Activated CD4-positive, CD25-positive, alpha-beta regulatory T cell (primary cell): ENCODE measurements at regions not wholly inside any gene's neighbourhood (a gene's known extent, or its start where the extent isn't known, plus 50 kb on each side); places are given as distances from the start of the nearest gene placed in this dataset.

ENCODE experiments used
- DNase-seq, 4 experiments: peaks; one replicate each; lab custom pipeline; 2025; lab: John Stamatoyannopoulos, UW

DNA sequence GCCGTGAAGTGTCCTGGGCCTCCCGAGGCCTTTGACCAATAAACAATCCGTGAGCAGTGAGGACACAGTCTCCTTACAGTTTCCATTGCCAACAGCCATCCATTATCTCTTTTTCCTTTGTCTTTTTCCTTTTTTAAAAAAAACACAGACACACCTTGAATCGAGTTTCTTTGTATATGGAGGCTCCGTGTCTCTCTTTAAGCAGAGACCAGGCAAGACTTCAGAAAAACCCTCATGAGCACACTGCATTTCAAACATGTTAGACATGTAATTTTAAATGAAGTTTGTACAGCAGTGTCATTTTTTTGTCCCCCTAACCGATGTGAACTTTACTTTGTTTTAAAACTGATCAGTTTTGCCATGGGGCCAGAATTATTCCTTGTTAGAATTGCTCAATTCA, 111.1 kb downstream of the SPTSSA start:
- DNase-seq = no peak

DNA sequence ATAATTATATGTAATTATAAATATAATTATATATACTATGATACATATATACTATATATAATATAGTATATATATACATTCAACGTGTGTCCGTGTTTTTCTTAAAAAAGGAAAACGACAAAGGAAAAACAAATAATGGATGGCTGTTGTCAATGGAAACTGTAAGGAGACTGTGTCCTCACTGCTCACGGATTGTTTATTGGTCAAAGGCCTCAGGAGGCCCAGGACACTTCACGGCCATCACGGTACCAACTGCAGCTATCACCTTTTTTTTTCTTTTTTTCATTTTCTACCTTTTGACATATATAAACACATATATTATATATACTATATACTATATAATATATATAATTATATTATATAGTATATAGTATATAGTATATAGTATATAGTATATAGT, 113.4 kb downstream of the SPTSSA start:
- no peak for DNase-seq

GRCh38 chr14:34347683-34348082, 114.4 kb downstream of the SPTSSA start:
- DNase-seq = no peak

- no peak for DNase-seq
Observed at GRCh38 chr14:34345718-34346465, 116.1 kb downstream of the SPTSSA start.

GRCh38 chr14:34344318-34344717, 117.7 kb downstream of the SPTSSA start:
- no peak for DNase-seq

- DNase-seq = no peak
Observed at GRCh38 chr14:34340025-34340625, 121.9 kb downstream of the SPTSSA start.

GRCh38 chr14:34338056-34338455, 124.0 kb downstream of the SPTSSA start:
- no peak for DNase-seq

GRCh38 chr14:34336501-34336900, 125.5 kb downstream of the SPTSSA start:
- DNase-seq = no peak

DNA sequence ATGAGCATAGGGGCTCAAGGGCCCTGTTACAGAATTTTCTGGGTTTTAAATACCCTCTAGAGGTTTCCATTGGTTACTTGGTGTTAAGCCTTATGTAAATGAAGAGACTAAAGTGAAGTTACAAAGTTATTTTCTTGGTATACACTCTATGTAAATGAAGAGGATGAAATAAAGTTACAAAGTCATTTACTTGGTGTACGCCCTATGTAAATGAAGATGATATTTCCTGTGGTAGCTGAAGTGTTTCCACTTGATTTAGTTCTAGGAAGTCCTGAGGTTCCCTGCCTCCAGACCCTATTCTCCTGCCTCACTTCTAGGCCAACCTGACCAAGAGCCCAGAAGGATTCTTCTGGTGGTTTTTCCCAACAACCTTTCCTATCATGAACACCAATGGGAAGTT, 126.1 kb downstream of the SPTSSA start:
- no peak for DNase-seq

GRCh38 chr14:34334329-34334728, 127.7 kb downstream of the SPTSSA start:
- DNase-seq = no peak

DNA sequence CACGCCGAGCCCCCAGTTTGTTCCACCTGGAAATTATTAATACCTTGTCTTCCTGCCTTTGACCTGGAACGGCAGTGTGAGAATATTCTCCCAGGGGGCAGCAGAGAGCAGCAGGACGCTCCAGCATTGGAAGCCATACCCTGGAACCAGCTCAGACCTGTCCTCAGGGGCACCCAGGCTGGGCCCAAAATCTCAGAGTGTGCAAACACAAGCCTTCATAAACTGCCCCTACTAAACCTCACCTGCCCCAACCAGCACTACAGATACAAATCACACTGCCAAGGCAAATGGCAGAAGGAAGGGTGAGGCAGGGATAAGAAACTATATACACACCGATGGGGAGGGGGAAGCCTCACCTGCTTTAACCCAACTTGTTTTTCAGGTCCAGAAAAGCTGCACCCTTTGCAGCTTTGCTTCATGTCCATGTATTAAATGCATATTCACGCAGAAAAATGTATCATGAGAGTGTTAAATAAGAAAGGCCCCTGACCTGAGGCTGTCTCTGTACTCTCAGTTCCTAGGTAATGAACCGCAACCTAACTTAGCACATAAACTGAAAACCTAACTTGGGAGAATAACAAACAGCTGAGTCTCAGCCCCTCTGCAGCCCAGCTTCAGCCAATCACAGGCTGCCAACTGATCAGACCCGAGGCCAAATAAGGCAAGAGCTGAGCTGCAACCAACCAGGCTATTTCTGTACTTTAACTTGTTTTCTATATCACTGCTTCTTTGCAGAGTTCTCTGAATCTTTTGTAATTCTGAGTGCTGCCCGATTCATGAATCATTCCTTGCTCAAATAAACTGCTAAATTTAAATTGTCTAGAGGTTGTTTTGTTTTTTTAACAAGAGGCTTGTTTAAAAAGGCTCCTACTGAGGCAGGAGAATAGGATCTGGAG, 130.1 kb downstream of the SPTSSA start:
- peak; percentile 15 to 31 (median 19) for DNase-seq

DNA sequence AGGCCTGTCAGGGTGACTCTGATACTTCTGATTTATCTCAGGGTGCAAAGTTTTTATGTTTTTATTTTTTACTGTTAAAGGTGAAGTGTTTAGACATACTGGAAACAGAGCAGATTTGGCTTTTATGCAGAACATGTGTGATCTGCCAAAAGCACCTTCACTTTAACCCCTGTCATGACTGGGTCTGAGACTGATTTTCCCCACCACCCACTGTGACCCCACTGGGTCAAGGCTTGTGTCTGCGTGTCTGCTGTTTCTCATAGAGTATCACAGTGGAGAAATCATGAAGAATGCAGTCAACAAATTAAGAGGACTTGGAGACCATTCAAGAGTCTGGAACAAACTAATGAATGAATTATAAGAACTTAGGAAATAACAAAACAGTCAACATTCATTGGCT, 131.2 kb downstream of the SPTSSA start:
- no peak for DNase-seq

GRCh38 chr14:34329301-34329700, 132.7 kb downstream of the SPTSSA start:
- no peak for DNase-seq

GRCh38 chr14:34328178-34328577, 133.9 kb downstream of the SPTSSA start:
- DNase-seq = no peak

DNA sequence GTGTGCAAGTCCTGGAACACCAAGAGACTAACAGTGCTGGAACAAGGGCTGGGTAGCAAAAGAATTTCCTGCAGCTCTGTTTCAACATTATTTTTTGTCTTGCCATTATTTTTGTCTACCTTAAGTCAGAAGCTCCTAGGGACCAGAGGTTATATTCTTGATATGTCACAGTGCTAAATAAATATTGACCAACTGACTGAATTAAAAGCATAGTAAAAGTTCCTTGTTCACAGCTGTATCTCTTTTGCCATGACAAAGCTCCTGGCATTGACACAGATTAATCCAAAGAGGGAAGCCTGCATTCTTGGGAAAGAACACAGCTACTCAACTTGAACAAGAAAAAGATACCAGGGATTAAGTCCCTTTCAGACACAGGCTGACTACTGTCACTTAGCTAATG, 136.5 kb downstream of the SPTSSA start:
- DNase-seq = no peak

DNA sequence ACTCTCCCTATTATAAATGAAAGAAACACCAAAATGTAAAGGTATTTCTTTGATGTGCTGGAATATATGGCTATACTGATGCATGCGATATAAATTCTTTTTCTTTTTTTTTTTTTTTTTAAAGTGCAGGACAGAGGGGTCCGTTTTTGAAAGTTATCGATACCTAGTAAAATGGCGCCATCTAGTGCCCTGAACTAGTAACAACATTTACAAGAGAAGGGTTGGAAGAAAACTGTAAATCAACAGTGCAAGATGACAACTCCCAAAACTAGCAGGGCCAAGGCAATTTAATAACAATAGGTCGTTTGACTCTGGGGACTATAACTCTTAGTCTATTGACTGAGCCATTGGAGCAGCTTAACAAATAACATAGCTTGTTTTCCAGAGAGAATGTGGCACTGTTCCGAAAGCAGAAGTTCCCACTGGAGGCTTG, 137.7 kb downstream of the SPTSSA start:
- no peak for DNase-seq

GRCh38 chr14:34322940-34323418, 139.1 kb downstream of the SPTSSA start:
- DNase-seq = peak; percentile 25 to 57 (median 46)

DNA sequence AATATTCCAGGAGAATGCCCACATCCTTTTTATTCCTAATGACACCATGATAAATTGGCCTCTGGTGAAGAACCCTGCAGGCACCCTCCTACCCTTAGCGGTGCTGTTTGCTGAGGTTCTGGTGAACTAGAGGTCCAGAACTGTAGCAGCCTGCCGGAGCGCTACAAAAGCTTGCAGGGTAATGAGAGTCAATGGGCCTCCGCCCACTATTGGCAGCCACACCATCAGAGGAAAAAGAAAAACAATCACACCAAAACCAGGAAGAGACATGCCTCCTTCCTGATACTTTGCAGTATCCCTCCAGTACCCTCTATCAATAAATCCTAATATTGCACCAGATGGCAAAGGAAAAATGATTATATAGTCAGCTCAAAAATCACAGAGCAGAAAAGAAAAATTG, 142.9 kb downstream of the SPTSSA start:
- no peak for DNase-seq

- no peak for DNase-seq
Observed at GRCh38 chr14:34318014-34318413, 144.0 kb downstream of the SPTSSA start.

DNA sequence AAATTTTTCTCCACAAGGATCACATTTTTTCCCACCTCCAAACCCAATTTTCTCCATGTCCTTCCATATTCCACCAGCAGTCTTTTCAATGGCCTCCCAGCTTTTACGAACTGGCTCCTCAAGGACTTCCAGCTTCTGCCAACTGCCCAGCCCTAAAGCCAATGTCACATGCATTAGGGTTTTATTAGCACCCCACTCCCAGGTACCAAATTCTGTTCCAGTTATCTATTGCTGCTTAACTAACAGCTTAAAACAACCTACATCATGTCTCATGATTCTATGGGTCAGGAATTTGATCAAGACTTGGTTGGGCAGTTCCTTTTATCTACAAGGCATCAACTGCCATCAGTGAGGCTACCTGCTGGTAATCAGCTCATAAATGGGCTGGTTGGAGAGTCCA, 151.3 kb downstream of the SPTSSA start:
- no peak for DNase-seq

DNA sequence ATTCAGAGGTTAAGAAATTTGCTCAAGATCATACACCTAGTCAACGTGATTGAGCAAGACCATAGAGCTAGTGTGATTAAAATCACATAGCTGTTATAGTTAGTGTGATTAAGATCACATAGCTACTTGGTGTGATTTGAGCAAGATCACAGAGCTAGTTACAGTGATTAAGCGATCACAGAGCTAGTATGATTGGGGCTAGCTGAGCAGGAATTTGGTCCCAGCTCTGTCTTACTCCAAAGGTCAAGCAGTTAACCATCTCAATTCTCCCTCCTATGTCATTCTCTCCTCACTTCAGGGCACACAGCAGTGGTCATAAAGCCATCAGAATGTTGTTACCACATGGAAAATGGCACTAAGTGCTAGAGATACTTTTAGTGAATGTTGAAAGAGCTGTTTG, 158.2 kb downstream of the SPTSSA start:
- no peak for DNase-seq

DNA sequence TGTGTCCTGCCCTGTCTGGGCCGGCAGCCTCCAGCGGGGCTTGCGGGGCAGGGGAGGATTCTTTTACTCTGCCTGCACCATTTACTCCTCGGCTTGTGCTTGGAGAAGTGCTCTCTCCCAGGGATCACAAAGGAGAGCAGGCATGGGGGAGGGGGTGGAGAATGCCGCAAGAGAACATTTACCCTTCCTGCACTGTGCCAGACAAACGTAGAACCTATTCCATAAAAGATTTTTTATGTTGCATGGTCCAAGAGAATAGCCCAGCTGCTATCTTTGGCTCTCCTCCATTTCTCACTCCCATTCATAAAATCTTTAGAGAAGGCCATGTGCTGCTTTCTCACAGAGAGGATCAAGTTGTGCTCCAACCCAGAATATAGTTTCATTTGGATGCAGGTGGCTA, 159.4 kb downstream of the SPTSSA start:
- no peak for DNase-seq
